Endothelial cell of umbilical vein (primary cell): ENCODE measurements at regions not wholly inside any gene's neighbourhood (a gene's known extent, or its start where the extent isn't known, plus 50 kb on each side); places are given as distances from the start of the nearest gene placed in this dataset.

Source experiments
- CTCF ChIP-seq, 2 donors: IDR thresholded peaks; 1 replicate in 1 of 2; 2 replicates in 1 of 2; pipeline ENCODE4 v1.5.1; 2011; ENCODE audit warnings: low read length in 2 of 2, mild to moderate bottlenecking in 2 of 2, moderate library complexity in 2 of 2, control low read depth in 1 of 2, inconsistent platforms in 1 of 2, low read depth in 1 of 2; ENCODE audit not compliant: insufficient read depth in 1 of 2; ENCODE audit errors: extremely low read depth in 1 of 2
- EZH2 ChIP-seq: IDR thresholded peaks from 2 replicates; pipeline ENCODE4 v1.6.1; 2012; ENCODE audit warnings: borderline replicate concordance, low read depth, mild to moderate bottlenecking, moderate library complexity, low read length, inconsistent platforms; ENCODE audit not compliant: severe bottlenecking
- FOS ChIP-seq: IDR thresholded peaks from 2 replicates; pipeline ENCODE4 v1.6.1; 2011; ENCODE audit warnings: mild to moderate bottlenecking, low read length, moderate library complexity, borderline replicate concordance; ENCODE audit not compliant: insufficient read depth
- GATA2 ChIP-seq: IDR thresholded peaks from 2 replicates; pipeline ENCODE4 v1.7.0; 2011; ENCODE audit warnings: low read depth, mild to moderate bottlenecking, moderate library complexity, mixed read lengths, low read length; ENCODE audit not compliant: insufficient read length, insufficient read depth
- JUN ChIP-seq: IDR thresholded peaks from 2 replicates; pipeline ENCODE4 v1.6.1; 2011; ENCODE audit warnings: borderline replicate concordance, low read depth; ENCODE audit not compliant: insufficient read length, insufficient read depth
- MAX ChIP-seq: IDR thresholded peaks from 2 replicates; pipeline ENCODE4 v1.6.1; 2011; ENCODE audit not compliant: insufficient read depth, insufficient read length
- MYC ChIP-seq: IDR thresholded peaks from one replicate; pipeline ENCODE4 v1.6.1; 2011; ENCODE audit warnings: mild to moderate bottlenecking, low read depth, low read length
- POLR2A ChIP-seq: IDR thresholded peaks from 2 replicates; pipeline ENCODE4 v1.6.1; 2012; ENCODE audit warnings: low read depth, mild to moderate bottlenecking, control low read depth, low read length
- POLR2AphosphoS5 ChIP-seq: IDR thresholded peaks from 2 replicates; pipeline ENCODE4 v1.6.1; 2012; ENCODE audit warnings: low read depth, mild to moderate bottlenecking, control low read depth, low read length, moderate library complexity; ENCODE audit not compliant: insufficient read depth

- no peak for TF ChIP-seq POLR2A
- TF ChIP-seq EZH2 = no peak
- TF ChIP-seq CTCF (IDR thresholded peaks at IDR 0.05; ENCODE audit: extremely low read depth in 1 of 2, insufficient read depth in 1 of 2, low read depth in 1 of 2, low read length in 2 of 2) = no peak
- no peak for TF ChIP-seq MAX
- TF ChIP-seq MYC = no peak
- no peak for TF ChIP-seq JUN
- TF ChIP-seq POLR2AphosphoS5 = no peak
- TF ChIP-seq GATA2 = no peak
- TF ChIP-seq FOS = no peak
These were observed 91.6 kb upstream of the CTDP1 start for GRCh38 chr18:79587779-79588635.
